ENCODE measurements at regions not wholly inside any gene's neighbourhood (a gene's known extent, or its start where the extent isn't known, plus 50 kb on each side); places are given as distances from the start of the nearest gene placed in this dataset.
"Not testable (repeated sequence)": the region's sequence is repeated elsewhere in the genome, so short reads cannot be mapped to it uniquely, and the experiment has no call there.

- no peak for DNase-seq
Measured at GRCh38 chr10:78600121-78600665, 468.6 kb upstream of the ZMIZ1 start.

GRCh38 chr10:78600740-78601139 lies 468.0 kb upstream of the ZMIZ1 start:
- no peak for DNase-seq

GRCh38 chr10:78602201-78602932 lies 466.4 kb upstream of the ZMIZ1 start:
- DNase-seq = no peak

GRCh38 chr10:78604286-78604685 lies 464.5 kb upstream of the ZMIZ1 start:
- DNase-seq = no peak

GRCh38 chr10:78604721-78605120 lies 464.0 kb upstream of the ZMIZ1 start:
- no peak for DNase-seq

- DNase-seq = no peak
Measured at GRCh38 chr10:78605800-78606350, 462.9 kb upstream of the ZMIZ1 start.

- not testable (repeated sequence) for DNase-seq
Measured at GRCh38 chr10:78606766-78607165, 462.0 kb upstream of the ZMIZ1 start.

GRCh38 chr10:78609976-78610375 lies 458.8 kb upstream of the ZMIZ1 start:
- DNase-seq = peak in 2 of 4 experiments; percentile 15 to 48

- no peak for DNase-seq
Measured at GRCh38 chr10:78613132-78613531, 455.6 kb upstream of the ZMIZ1 start.

- no peak for DNase-seq
Measured at GRCh38 chr10:78614267-78614666, 454.5 kb upstream of the ZMIZ1 start.

- no peak for DNase-seq
Measured at GRCh38 chr10:78614744-78615143, 454.0 kb upstream of the ZMIZ1 start.

GRCh38 chr10:78616125-78616695 lies 452.6 kb upstream of the ZMIZ1 start:
- DNase-seq = no peak

- DNase-seq = no peak
Measured at GRCh38 chr10:78617115-78617514, 451.7 kb upstream of the ZMIZ1 start.

- DNase-seq = no peak
Measured at GRCh38 chr10:78617631-78618030, 451.1 kb upstream of the ZMIZ1 start.

- no peak for DNase-seq
Measured at GRCh38 chr10:78618050-78618449, 450.7 kb upstream of the ZMIZ1 start.

GRCh38 chr10:78619115-78619851 lies 449.5 kb upstream of the ZMIZ1 start:
- no peak for DNase-seq

- peak in 3 of 4 experiments; percentile 11 to 49 (median 32) for DNase-seq
Measured at GRCh38 chr10:78619896-78620295, 448.9 kb upstream of the ZMIZ1 start.

- peak in 2 of 4 experiments; percentile 31 to 39 for DNase-seq
Measured at GRCh38 chr10:78620985-78621799, 447.6 kb upstream of the ZMIZ1 start.

- DNase-seq = peak in 1 of 4 experiments; percentile 11
Measured at GRCh38 chr10:78623578-78624215, 445.1 kb upstream of the ZMIZ1 start.

GRCh38 chr10:78624791-78625190 lies 444.0 kb upstream of the ZMIZ1 start:
- no peak for DNase-seq

- DNase-seq = no peak
Measured at GRCh38 chr10:78626471-78626870, 442.3 kb upstream of the ZMIZ1 start.

Measured in suppressor macrophage (primary cell).